CD4-positive, alpha-beta T cell treated with Interleukin-21 for 1 hour (primary cell): ENCODE measurements at regions not wholly inside any gene's neighbourhood (a gene's known extent, or its start where the extent isn't known, plus 50 kb on each side); places are given as distances from the start of the nearest gene placed in this dataset.
"Not testable (repeated sequence)": the region's sequence is repeated elsewhere in the genome, so short reads cannot be mapped to it uniquely, and the experiment has no call there.

Source experiments
- DNase-seq: peaks from one replicate; pipeline ENCODE4 v3.0.0-alpha.2; 2020

GRCh38 chrX:81857192-81857591 is 655.3 kb downstream of the SH3BGRL start:
- no peak for DNase-seq

GRCh38 chrX:81866873-81867272 is 665.0 kb downstream of the SH3BGRL start:
- no peak for DNase-seq

GRCh38 chrX:81868979-81869378 is 667.1 kb downstream of the SH3BGRL start:
- DNase-seq, result no peak

- DNase-seq, result no peak
These were observed 672.9 kb downstream of the SH3BGRL start for GRCh38 chrX:81874807-81875206.

GRCh38 chrX:81875800-81876199 is 673.9 kb downstream of the SH3BGRL start:
- DNase-seq, result no peak

- no peak for DNase-seq
These were observed 674.5 kb downstream of the SH3BGRL start for GRCh38 chrX:81876437-81876836.

GRCh38 chrX:81890521-81890920 is 688.6 kb downstream of the SH3BGRL start:
- DNase-seq, result no peak

- no peak for DNase-seq
These were observed 698.6 kb downstream of the SH3BGRL start for GRCh38 chrX:81900522-81900921.

GRCh38 chrX:81925812-81926211 is 723.9 kb downstream of the SH3BGRL start:
- no peak for DNase-seq

GRCh38 chrX:81945911-81946310 is 744.0 kb downstream of the SH3BGRL start:
- not testable (repeated sequence) for DNase-seq

GRCh38 chrX:81957318-81957717 is 755.4 kb downstream of the SH3BGRL start:
- no peak for DNase-seq

- peak; percentile 40 for DNase-seq
These were observed 756.1 kb downstream of the SH3BGRL start for GRCh38 chrX:81957900-81958545.

- DNase-seq, result no peak
These were observed 758.1 kb downstream of the SH3BGRL start for GRCh38 chrX:81959964-81960363.

- DNase-seq, result not testable (repeated sequence)
These were observed 772.5 kb downstream of the SH3BGRL start for GRCh38 chrX:81974413-81974812.

- DNase-seq, result no peak
These were observed 778.1 kb downstream of the SH3BGRL start for GRCh38 chrX:81979806-81980515.

- not testable (repeated sequence) for DNase-seq
These were observed 785.3 kb downstream of the SH3BGRL start for GRCh38 chrX:81987217-81987616.

- DNase-seq, result no peak
These were observed 794.3 kb downstream of the SH3BGRL start for GRCh38 chrX:81996166-81996565.

- DNase-seq, result no peak
These were observed 827.8 kb downstream of the SH3BGRL start for GRCh38 chrX:82029571-82030218.

GRCh38 chrX:82031250-82031649 is 829.3 kb downstream of the SH3BGRL start:
- no peak for DNase-seq

- DNase-seq, result no peak
These were observed 836.9 kb downstream of the SH3BGRL start for GRCh38 chrX:82038793-82039192.

- no peak for DNase-seq
These were observed 839.1 kb downstream of the SH3BGRL start for GRCh38 chrX:82041034-82041433.

- no peak for DNase-seq
These were observed 856.8 kb downstream of the SH3BGRL start for GRCh38 chrX:82058728-82059127.

- no peak for DNase-seq
These were observed 869.0 kb downstream of the SH3BGRL start for GRCh38 chrX:82070948-82071347.

GRCh38 chrX:82081027-82081426 is 879.1 kb downstream of the SH3BGRL start:
- DNase-seq, result no peak
